ENCODE measurements at regions not wholly inside any gene's neighbourhood (a gene's known extent, or its start where the extent isn't known, plus 50 kb on each side); places are given as distances from the start of the nearest gene placed in this dataset.
A peak's percentile ranks its signal among the peaks of the same experiment; 100 is the strongest.

DNA sequence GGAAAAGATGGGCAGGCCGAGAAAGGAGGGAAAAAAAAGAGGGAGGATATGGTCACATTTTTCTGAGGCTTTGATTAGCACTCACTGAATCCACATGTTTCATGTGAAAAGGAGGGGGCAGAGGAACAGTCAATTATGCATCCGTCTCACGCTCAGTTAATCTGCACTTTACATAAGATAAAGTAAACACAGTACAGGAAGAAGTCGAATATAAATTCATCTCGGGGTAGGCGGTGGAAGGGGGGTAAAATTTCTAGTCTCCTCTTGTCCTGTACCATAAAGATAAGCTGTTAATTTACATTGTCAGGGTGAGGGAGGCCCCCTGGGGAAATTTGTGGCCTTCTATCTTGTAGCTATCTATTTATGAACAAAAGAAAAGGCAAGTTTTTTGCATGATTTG lies 73.1 kb upstream of the CES5A start:
- ATAC-seq (no peak), DNase-seq (no peak)
- intact Hi-C loops (cut with DNase I) = loop anchor here (5.0 kb wide), 1 partner anchor 369 kb away; no protein-coding TSS in a partner anchor
- Histone ChIP-seq H3K4me1 (no peaks in the 10 kb centered on the region), H3K27me3 (ENCODE audit: low read depth) (no peaks in the 10 kb centered on the region), H3K4me3 (no peak overlapping the region), H3K9me3 (no peaks in the 10 kb centered on the region), H3K27ac (no peak overlapping the region), H3K36me3 (no peaks in the 10 kb centered on the region)
- no peak for TF ChIP-seq CTCF (IDR thresholded peaks at IDR 0.05)

GRCh38 chr16:55947366-55947765 lies 72.2 kb upstream of the CES5A start:
- no peak overlapping the region for H3K27ac ChIP-seq
- no peak overlapping the region for H3K4me3 ChIP-seq
- no peaks in the 10 kb centered on the region for H3K4me1 ChIP-seq
- H3K9me3 ChIP-seq = no peaks in the 10 kb centered on the region
- ATAC-seq (no peak), DNase-seq (no peak)
- TF ChIP-seq CTCF (IDR thresholded peaks at IDR 0.05) = no peak
- no peaks in the 10 kb centered on the region for H3K36me3 ChIP-seq
- H3K27me3 ChIP-seq (ENCODE audit: low read depth) = no peaks in the 10 kb centered on the region
- intact Hi-C loops (cut with DNase I) = loop anchor here (5.0 kb wide), 1 partner anchor 370 kb away; no protein-coding TSS in a partner anchor

GRCh38 chr16:55944377-55944802 lies 69.2 kb upstream of the CES5A start:
- no peaks in the 10 kb centered on the region for H3K9me3 ChIP-seq
- intact Hi-C loops (cut with DNase I) = no loop called here
- no peaks in the 10 kb centered on the region for H3K27me3 ChIP-seq (ENCODE audit: low read depth)
- no peak overlapping the region for H3K27ac ChIP-seq
- H3K4me1 ChIP-seq = no peaks in the 10 kb centered on the region
- TF ChIP-seq CTCF (IDR thresholded peaks at IDR 0.05) = peak; percentile 96
- DNase-seq (peak; percentile 54), ATAC-seq (peak; percentile 84 to 92)
- no peaks in the 10 kb centered on the region for H3K36me3 ChIP-seq
- H3K4me3 ChIP-seq = no peak overlapping the region

GRCh38 chr16:55943267-55943666 lies 68.1 kb upstream of the CES5A start:
- ATAC-seq = no peak
- H3K36me3 ChIP-seq = no peaks in the 10 kb centered on the region
- no peak overlapping the region for H3K4me3 ChIP-seq
- H3K9me3 ChIP-seq = no peaks in the 10 kb centered on the region
- no peaks in the 10 kb centered on the region for H3K4me1 ChIP-seq
- intact Hi-C loops (cut with DNase I) = no loop called here
- H3K27me3 ChIP-seq (ENCODE audit: low read depth) = no peaks in the 10 kb centered on the region
- TF ChIP-seq CTCF (IDR thresholded peaks at IDR 0.05) = no peak
- no peak overlapping the region for H3K27ac ChIP-seq
- no peak for DNase-seq

- Histone ChIP-seq H3K27me3 (ENCODE audit: low read depth) (no peaks in the 10 kb centered on the region), H3K36me3 (no peaks in the 10 kb centered on the region), H3K9me3 (no peaks in the 10 kb centered on the region), H3K4me3 (no peak overlapping the region), H3K4me1 (no peaks in the 10 kb centered on the region), H3K27ac (no peak overlapping the region)
- ATAC-seq = no peak
- intact Hi-C loops (cut with DNase I) = no loop called here
- no peak for TF ChIP-seq CTCF (IDR thresholded peaks at IDR 0.05)
- no peak for DNase-seq
Measured at GRCh38 chr16:55942821-55943220, 67.6 kb upstream of the CES5A start.

GRCh38 chr16:55941552-55941951 lies 66.4 kb upstream of the CES5A start:
- Histone ChIP-seq H3K9me3 (no peaks in the 10 kb centered on the region), H3K4me1 (no peaks in the 10 kb centered on the region), H3K27me3 (ENCODE audit: low read depth) (peaks cover 4% of the 10 kb centered on the region), H3K27ac (no peak overlapping the region), H3K4me3 (no peak overlapping the region), H3K36me3 (no peaks in the 10 kb centered on the region)
- no peak for TF ChIP-seq CTCF (IDR thresholded peaks at IDR 0.05)
- DNase-seq (no peak), ATAC-seq (no peak)
- intact Hi-C loops (cut with DNase I) = no loop called here

Data from lower lobe of right lung (tissue), 2 donors.